ENCODE measurements at regions not wholly inside any gene's neighbourhood (a gene's known extent, or its start where the extent isn't known, plus 50 kb on each side); places are given as distances from the start of the nearest gene placed in this dataset.
"Not testable (repeated sequence)": the region's sequence is repeated elsewhere in the genome, so short reads cannot be mapped to it uniquely, and the experiment has no call there.

DNA sequence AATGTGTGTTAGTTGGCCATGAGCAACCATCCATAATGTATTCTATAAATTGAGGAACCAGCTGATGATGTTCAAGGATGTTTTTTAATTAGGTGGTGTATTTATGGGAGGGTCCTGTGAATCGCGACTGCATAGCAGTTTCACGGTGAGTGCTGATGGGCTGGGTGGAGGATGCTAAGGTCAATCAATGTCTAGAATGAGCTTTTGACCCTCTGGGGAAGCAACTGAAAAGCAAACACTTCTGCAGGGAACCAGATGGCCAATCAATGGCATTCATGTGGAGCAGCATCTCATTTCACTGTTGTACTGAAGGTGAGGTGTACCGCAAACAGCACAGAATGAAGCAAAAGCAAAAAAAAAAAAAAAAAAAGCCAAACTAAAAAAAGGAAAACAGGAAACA, 676.1 kb upstream of the TMEM132C start:
- DNase-seq = no peak

- no peak for DNase-seq
These were observed 674.7 kb upstream of the TMEM132C start for GRCh38 chr12:127592245-127592644.

DNA sequence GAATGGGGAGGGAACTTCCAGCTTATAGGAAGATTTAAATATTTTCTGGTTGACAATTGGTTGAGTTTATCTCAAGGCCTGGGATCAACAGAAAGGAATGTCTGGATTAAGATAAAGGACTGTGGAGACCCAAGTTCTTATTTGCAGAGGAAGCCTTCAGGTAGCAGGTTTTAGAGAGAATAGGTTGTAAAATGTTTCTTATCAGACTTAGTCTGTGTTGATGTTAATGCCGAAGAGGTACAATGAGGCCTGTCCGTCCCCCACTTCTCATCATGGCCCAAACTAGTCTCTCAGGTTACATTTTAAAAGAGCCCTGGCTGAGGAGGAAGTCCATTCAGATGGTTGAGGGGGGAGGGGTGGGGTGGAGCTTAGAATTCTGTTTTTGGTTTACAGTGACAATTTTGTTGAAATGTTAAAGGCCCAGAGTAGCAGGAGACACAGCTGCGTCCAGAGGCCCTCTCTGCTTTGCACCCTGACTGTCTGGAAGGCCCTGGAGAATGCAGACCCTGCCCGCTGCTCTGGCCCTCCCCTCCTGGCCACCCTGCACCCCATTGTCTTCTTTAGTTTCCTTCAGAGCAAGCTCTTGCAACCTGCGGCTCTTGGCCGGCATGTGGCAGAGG, 672.5 kb upstream of the TMEM132C start:
- no peak for DNase-seq

GRCh38 chr12:127595506-127595905, 671.5 kb upstream of the TMEM132C start:
- DNase-seq = no peak

GRCh38 chr12:127596891-127597290, 670.1 kb upstream of the TMEM132C start:
- no peak for DNase-seq

- no peak for DNase-seq
These were observed 667.5 kb upstream of the TMEM132C start for GRCh38 chr12:127599436-127599835.

- DNase-seq = no peak
These were observed 666.8 kb upstream of the TMEM132C start for GRCh38 chr12:127600211-127600610.

- no peak for DNase-seq
These were observed 660.4 kb upstream of the TMEM132C start for GRCh38 chr12:127606476-127607015.

- DNase-seq = no peak
These were observed 659.7 kb upstream of the TMEM132C start for GRCh38 chr12:127607146-127607725.

- DNase-seq = not testable (repeated sequence)
These were observed 658.6 kb upstream of the TMEM132C start for GRCh38 chr12:127608359-127608758.

DNA sequence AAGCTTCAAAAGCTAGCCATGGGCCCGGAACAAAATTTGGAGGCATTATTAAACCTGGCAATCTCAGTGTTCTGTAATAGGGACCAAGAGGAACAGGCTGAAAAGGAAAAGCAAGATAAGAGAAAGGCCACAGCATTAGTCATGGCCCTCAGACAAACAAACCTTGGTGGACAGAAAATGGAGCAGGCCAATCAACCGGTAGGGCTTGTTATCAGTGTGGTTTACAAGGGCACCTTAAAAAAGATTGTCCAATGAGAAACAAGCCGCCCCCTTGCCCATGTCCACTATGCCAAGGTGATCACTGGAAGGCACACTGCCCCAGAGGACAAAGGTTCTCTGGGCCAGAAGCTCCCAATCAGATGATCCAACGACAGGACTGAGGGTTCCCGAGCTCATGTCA, 653.9 kb upstream of the TMEM132C start:
- DNase-seq = no peak

DNA sequence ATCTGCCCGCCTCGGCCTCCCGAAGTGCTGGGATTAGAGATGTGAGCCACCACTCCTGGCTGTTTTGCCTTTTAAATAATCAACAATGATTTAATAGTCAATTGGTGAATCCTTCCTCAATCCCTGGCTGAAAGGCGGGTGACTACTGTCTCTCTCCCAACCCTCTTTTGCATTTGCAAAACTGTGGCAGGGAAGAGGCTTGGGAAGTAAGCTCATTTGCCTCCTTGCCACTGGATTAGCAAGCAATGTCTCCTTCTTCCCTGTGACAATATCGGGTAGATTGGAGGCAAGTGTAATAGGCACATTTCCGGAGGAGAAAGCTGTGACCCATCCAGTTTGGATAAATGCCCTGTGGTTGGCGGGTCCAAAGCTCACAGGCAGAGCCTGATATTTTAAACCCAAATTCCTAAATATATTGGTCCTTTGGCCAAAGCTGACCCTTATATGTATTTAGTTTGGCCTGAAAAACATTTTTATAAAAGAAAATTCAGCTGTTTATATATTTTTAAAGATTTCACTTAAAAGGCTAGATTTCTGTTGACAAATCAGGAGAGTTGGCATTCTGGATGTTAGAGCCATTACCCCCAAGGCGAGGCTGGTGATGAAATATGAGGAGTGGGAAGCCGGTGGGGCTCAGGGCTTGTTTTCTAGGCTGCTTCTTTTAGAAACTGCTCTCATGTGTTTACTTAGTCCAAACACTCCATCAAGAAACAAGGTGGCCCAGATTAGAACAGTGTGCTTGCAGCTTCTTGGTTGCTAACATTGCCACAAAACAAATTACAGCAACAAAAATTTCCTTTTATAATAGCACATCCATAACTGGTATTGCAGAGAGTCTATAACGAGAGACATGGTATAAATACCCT, 646.9 kb upstream of the TMEM132C start:
- no peak for DNase-seq

- no peak for DNase-seq
These were observed 646.1 kb upstream of the TMEM132C start for GRCh38 chr12:127620735-127621355.

- no peak for DNase-seq
These were observed 645.6 kb upstream of the TMEM132C start for GRCh38 chr12:127621366-127621765.

DNA sequence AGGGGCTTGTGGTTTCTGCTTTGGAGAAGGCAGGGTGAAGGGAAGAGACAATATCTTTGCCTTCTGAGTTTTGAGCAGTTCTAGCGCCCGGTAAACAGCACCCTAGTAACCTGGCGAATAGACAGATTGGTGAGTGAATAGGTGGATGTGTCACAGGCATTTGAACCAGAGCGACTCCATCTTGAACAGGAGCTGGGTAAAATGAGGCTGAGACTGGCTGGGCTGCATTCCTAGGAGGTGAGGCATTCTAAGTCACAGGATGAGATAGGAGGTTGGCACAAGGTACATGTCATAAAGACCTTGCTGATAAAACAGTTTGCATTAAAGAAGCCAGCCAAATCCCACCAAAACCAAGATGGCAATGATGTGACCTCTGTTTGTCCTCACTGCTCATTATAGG, 643.6 kb upstream of the TMEM132C start:
- DNase-seq = no peak

- no peak for DNase-seq
These were observed 641.7 kb upstream of the TMEM132C start for GRCh38 chr12:127625176-127625771.

- no peak for DNase-seq
These were observed 638.3 kb upstream of the TMEM132C start for GRCh38 chr12:127628645-127629044.

DNA sequence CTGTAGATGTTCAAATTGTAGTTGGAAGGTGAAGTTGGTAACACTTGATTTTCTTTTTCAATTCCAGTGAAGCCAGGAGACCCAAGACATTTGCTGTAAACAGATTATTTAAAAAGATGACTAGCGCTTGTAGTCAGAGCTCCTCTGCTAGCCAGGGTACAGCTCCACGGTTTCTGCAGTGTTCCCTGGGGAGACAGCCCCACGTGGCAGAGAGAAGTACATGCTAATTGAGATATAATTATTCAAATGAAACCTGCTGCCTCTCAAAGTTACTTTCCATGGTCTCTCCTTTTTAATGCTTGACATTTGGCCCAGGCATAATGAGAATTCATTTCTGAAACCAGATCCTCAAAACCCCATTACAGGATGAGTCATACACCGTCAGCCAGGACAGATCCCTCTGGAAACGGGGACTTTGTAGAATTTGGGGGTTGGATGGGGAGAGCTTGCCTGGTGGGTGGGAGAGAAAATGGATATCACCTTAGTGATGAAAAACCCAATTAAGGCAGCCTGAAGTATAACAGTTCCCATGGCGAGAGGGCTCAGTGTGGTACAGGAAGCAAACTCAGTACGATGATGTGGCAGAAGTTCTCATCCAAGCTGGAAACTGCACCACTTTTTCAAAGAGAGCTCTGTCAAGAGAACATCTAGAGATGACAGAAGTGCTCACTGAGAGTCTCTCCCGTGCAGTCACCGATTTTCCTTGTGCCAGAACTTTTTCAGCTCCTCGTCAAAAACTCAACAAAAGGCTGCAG, 637.7 kb upstream of the TMEM132C start:
- no peak for DNase-seq

- DNase-seq = no peak
These were observed 634.5 kb upstream of the TMEM132C start for GRCh38 chr12:127632461-127632860.

GRCh38 chr12:127635838-127636237, 631.1 kb upstream of the TMEM132C start:
- no peak for DNase-seq

DNA sequence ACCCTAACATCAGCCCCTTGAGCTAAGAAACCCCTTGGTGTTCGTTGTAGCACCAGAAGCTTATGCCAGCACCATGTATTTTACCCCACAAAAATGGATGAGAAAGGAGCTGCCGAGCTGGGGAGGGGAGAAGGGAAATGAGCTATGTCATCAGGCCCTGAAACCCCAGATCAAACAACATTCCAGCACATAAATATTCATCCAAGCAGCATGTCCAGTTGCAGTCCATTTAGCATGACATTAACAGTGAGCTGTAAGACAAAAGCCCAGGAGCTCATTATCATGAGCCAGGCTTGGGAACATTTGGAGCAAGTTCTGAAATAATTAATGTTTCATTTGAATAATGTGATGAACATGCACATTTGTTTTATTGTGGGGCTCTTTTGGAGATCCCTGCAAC, 630.1 kb upstream of the TMEM132C start:
- no peak for DNase-seq
